ENCODE measurements at regions not wholly inside any gene's neighbourhood (a gene's known extent, or its start where the extent isn't known, plus 50 kb on each side); places are given as distances from the start of the nearest gene placed in this dataset.
"Not testable (repeated sequence)": the region's sequence is repeated elsewhere in the genome, so short reads cannot be mapped to it uniquely, and the experiment has no call there.

DNA sequence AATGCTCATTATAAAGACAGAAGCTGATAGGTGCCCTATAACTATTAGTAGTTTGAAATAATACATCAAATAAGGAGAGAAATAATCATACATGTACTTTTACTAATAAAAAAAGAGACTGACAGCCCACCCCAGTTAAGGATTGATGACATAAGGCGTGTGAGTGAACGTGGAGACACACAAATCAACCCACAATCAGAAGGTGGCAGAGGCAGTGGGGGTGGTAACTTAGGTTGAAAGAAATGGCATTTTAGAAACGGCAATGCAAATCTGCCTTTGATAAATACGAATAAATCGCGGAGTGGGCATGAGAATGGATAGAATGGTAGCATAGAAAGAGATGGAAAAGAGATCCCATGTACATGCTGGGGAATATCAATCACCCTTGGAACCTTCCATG, 256.2 kb upstream of the ATP10A start:
- Histone ChIP-seq H3K9me3 (no peaks in the 10 kb centered on the region), H3K4me3 (no peak overlapping the region), H3K4me1 (no peaks in the 10 kb centered on the region), H3K36me3 (ENCODE audit: insufficient read depth in 1 of 2, low read depth in 1 of 2) (no peaks in the 10 kb centered on the region), H3K27me3 (ENCODE audit: insufficient read depth in 3 of 3, low read length in 2 of 3) (no peaks in the 10 kb centered on the region), H3K27ac (no peak overlapping the region)
- intact Hi-C loops (cut with DNase I): no loop called here
- ATAC-seq (no peak), DNase-seq (no peak)
- TF ChIP-seq, protein P1, sequence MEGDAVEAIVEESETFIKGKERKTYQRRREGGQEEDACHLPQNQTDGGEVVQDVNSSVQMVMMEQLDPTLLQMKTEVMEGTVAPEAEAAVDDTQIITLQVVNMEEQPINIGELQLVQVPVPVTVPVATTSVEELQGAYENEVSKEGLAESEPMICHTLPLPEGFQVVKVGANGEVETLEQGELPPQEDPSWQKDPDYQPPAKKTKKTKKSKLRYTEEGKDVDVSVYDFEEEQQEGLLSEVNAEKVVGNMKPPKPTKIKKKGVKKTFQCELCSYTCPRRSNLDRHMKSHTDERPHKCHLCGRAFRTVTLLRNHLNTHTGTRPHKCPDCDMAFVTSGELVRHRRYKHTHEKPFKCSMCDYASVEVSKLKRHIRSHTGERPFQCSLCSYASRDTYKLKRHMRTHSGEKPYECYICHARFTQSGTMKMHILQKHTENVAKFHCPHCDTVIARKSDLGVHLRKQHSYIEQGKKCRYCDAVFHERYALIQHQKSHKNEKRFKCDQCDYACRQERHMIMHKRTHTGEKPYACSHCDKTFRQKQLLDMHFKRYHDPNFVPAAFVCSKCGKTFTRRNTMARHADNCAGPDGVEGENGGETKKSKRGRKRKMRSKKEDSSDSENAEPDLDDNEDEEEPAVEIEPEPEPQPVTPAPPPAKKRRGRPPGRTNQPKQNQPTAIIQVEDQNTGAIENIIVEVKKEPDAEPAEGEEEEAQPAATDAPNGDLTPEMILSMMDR (IDR thresholded peaks at IDR 0.05): no peak
- 89 to 91% (median 90%) methylated on average over 6 of the region's 6 CpGs for WGBS, 3 donors

DNA sequence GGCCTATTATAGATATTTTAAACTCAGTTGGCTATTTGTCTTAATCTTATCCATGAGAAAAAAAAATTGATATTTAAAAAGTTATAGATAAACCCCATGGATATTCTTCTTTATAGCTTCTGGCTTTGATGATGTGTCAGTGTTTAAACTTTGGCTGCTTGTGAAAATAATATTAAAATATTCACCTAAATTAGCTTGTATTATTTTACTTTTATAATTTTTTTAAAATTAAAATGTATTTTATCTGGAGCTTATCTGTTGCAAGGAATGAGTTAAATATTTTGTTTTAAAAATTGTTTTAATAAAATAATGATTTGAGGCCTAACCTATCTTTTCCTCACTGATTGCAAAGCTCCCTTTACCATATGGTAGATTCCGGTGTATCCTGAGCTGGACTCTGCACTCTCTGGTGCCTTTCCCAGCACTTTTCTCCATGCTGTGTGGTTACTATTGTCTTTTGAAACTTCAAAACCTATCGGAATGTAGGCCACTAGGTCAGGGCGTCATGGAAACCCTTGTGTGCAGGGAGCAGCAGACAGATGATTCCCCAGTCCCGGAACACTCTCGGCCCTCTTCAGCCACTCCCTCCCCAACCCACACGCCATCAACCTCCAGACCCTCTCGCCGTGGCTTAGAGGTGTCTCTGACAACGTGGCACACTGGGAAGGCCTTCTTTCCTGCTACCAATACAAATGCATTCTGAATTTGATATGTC, 252.3 kb upstream of the ATP10A start:
- DNase-seq: no peak
- TF ChIP-seq, protein P1 (IDR thresholded peaks at IDR 0.05): no peak
- 39 to 51% (median 46%) methylated on average over 9 of the region's 9 CpGs for WGBS, 3 donors

DNA sequence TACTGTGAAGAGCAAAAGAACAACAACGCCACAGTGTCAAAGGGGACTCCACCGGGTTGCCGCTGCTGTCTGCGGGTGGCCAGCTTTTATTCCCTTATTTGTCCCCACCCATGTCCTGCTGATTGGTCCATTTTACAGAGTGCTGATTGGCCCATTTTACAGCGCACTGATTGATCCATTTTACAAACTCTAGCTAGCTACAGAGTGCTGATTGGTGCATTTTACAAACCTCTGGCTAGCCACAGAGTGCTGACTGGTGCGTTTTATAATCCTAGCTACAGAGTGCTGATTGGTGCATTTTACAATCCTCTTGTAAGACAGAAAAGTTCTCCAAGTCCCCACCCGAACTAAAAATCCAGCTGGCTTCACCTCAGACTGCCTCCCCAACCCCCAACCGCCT, 251.0 kb upstream of the ATP10A start:
- intact Hi-C loops (cut with DNase I); DNase-seq; H3K27me3 ChIP-seq (ENCODE audit: insufficient read depth in 3 of 3, low read length in 2 of 3); H3K36me3 ChIP-seq (ENCODE audit: insufficient read depth in 1 of 2, low read depth in 1 of 2); H3K4me3 ChIP-seq; H3K9me3 ChIP-seq; ATAC-seq; H3K4me1 ChIP-seq; H3K27ac ChIP-seq: not testable (repeated sequence)
- WGBS, 3 donors: 73 to 83% (median 82%) methylated on average over 8 of the region's 8 CpGs

More for the DNA sequence above, 252.3 kb upstream of the ATP10A start:
- H3K9me3 ChIP-seq: no peaks in the 10 kb centered on the region
- no peaks in the 10 kb centered on the region for H3K36me3 ChIP-seq (ENCODE audit: insufficient read depth in 1 of 2, low read depth in 1 of 2)
- H3K4me1 ChIP-seq: no peaks in the 10 kb centered on the region
- intact Hi-C loops (cut with DNase I): no loop called here
- H3K27me3 ChIP-seq (ENCODE audit: insufficient read depth in 3 of 3, low read length in 2 of 3): no peaks in the 10 kb centered on the region
- no peak overlapping the region for H3K27ac ChIP-seq
- no peak for ATAC-seq
- no peak overlapping the region for H3K4me3 ChIP-seq

DNA sequence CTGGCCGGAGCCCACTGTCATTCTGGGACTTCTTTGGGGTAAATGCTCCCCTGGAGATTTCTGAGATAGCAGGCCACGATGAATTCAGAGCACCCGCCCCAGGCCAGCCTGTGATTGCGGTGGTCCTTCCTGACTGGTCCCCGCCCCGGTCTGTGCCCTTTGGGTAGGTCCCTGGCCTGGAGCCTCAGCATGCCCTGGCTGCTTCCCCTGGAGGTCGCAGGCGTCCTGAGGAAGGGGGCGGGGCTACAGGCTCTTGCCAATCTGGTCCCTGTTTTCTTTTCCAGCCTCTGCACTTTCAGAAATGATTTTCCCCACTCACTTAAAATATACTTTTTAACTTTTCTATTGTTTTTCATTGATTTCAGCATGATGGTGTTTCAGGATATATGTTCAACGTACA, 250.2 kb upstream of the ATP10A start:
- WGBS, 3 donors: 80 to 82% (median 81%) methylated on average over 10 of the region's 10 CpGs
- DNase-seq (no peak), ATAC-seq (no peak)
- Histone ChIP-seq H3K4me3 (no peak overlapping the region), H3K9me3 (no peaks in the 10 kb centered on the region), H3K4me1 (no peaks in the 10 kb centered on the region), H3K36me3 (ENCODE audit: insufficient read depth in 1 of 2, low read depth in 1 of 2) (no peaks in the 10 kb centered on the region), H3K27ac (no peak overlapping the region), H3K27me3 (ENCODE audit: insufficient read depth in 3 of 3, low read length in 2 of 3) (no peaks in the 10 kb centered on the region)
- TF ChIP-seq, protein P1 (IDR thresholded peaks at IDR 0.05): no peak
- intact Hi-C loops (cut with DNase I): no loop called here

DNA sequence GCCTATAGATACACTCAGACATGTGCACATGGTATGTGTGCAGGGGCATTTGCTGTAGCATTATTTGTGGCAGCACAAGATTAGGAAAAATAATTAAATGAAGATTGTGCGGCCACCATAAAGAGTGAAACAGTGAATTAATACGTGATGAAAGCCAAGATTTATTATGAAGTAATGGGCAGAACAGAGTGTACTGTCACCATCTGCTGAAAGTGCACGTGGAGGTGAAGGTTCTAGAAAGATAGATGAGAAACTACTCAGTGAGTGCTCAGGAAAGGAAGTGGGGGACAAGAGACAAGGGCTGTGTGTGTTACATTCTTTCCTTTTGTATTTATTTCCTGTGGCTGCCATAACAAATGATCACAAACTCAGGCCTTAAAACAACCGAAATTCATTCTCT, 246.1 kb upstream of the ATP10A start:
- Histone ChIP-seq H3K27me3 (ENCODE audit: insufficient read depth in 3 of 3, low read length in 2 of 3) (no peaks in the 10 kb centered on the region), H3K36me3 (ENCODE audit: insufficient read depth in 1 of 2, low read depth in 1 of 2) (no peaks in the 10 kb centered on the region), H3K4me3 (no peak overlapping the region), H3K27ac (no peak overlapping the region), H3K4me1 (no peaks in the 10 kb centered on the region), H3K9me3 (no peaks in the 10 kb centered on the region)
- TF ChIP-seq, protein P1 (IDR thresholded peaks at IDR 0.05): no peak
- ATAC-seq (no peak), DNase-seq (no peak)
- WGBS, 3 donors: 61 to 73% (median 64%) methylated on average over 4 of the region's 4 CpGs
- intact Hi-C loops (cut with DNase I): no loop called here

Data from psoas muscle (tissue), 7 donors.